ENCODE measurements at regions not wholly inside any gene's neighbourhood (a gene's known extent, or its start where the extent isn't known, plus 50 kb on each side); places are given as distances from the start of the nearest gene placed in this dataset.

- POLR2A ChIA-PET = no interaction called here
- CTCF ChIA-PET = no interaction called here
These were observed 275.7 kb downstream of the CSNK1G3 start for GRCh38 chr5:123787635-123788034.

GRCh38 chr5:123787136-123787535 lies 275.2 kb downstream of the CSNK1G3 start:
- POLR2A ChIA-PET = no interaction called here
- CTCF ChIA-PET = no interaction called here

GRCh38 chr5:123786411-123786810 lies 274.4 kb downstream of the CSNK1G3 start:
- CTCF ChIA-PET = no interaction called here
- POLR2A ChIA-PET = no interaction called here

GRCh38 chr5:123785162-123786071 lies 273.4 kb downstream of the CSNK1G3 start:
- POLR2A ChIA-PET = no interaction called here
- CTCF ChIA-PET = no interaction called here

- ChIA-PET CTCF (no interaction called here), POLR2A (no interaction called here)
These were observed 271.4 kb downstream of the CSNK1G3 start for GRCh38 chr5:123783421-123783820.

- CTCF ChIA-PET = no interaction called here
- POLR2A ChIA-PET = no interaction called here
These were observed 266.7 kb downstream of the CSNK1G3 start for GRCh38 chr5:123778641-123779040.

GRCh38 chr5:123776761-123777160 lies 264.8 kb downstream of the CSNK1G3 start:
- ChIA-PET POLR2A (no interaction called here), CTCF (no interaction called here)

GRCh38 chr5:123771715-123772114 lies 259.7 kb downstream of the CSNK1G3 start:
- POLR2A ChIA-PET = no interaction called here
- CTCF ChIA-PET = interaction anchor here (0.6 kb wide), 1 partner anchor 72 kb away, joined by 3 read pairs; no protein-coding TSS in a partner anchor

GRCh38 chr5:123763201-123763600 lies 251.2 kb downstream of the CSNK1G3 start:
- POLR2A ChIA-PET = no interaction called here
- CTCF ChIA-PET = no interaction called here

GRCh38 chr5:123756816-123757215 lies 244.8 kb downstream of the CSNK1G3 start:
- POLR2A ChIA-PET = no interaction called here
- CTCF ChIA-PET = no interaction called here

- ChIA-PET POLR2A (no interaction called here), CTCF (no interaction called here)
These were observed 244.3 kb downstream of the CSNK1G3 start for GRCh38 chr5:123756318-123756665.

- ChIA-PET CTCF (no interaction called here), POLR2A (no interaction called here)
These were observed 243.8 kb downstream of the CSNK1G3 start for GRCh38 chr5:123755653-123756317.

GRCh38 chr5:123754908-123755307 lies 242.9 kb downstream of the CSNK1G3 start:
- POLR2A ChIA-PET = no interaction called here
- CTCF ChIA-PET = no interaction called here

GRCh38 chr5:123753937-123754891 lies 242.2 kb downstream of the CSNK1G3 start:
- CTCF ChIA-PET = no interaction called here

GRCh38 chr5:123753180-123753936 lies 241.4 kb downstream of the CSNK1G3 start:
- ChIA-PET POLR2A (no interaction called here), CTCF (no interaction called here)

More at GRCh38 chr5:123753937-123754891, 242.2 kb downstream of the CSNK1G3 start:
- POLR2A ChIA-PET = no interaction called here

- POLR2A ChIA-PET = no interaction called here
- CTCF ChIA-PET = no interaction called here
These were observed 240.7 kb downstream of the CSNK1G3 start for GRCh38 chr5:123752552-123753179.

- ChIA-PET POLR2A (no interaction called here), CTCF (no interaction called here)
These were observed 239.7 kb downstream of the CSNK1G3 start for GRCh38 chr5:123751670-123752069.

GRCh38 chr5:123748239-123748638 lies 236.3 kb downstream of the CSNK1G3 start:
- POLR2A ChIA-PET = no interaction called here

GRCh38 chr5:123746683-123747360 lies 234.8 kb downstream of the CSNK1G3 start:
- CTCF ChIA-PET = no interaction called here

More at GRCh38 chr5:123748239-123748638, 236.3 kb downstream of the CSNK1G3 start:
- CTCF ChIA-PET = no interaction called here

More at GRCh38 chr5:123746683-123747360, 234.8 kb downstream of the CSNK1G3 start:
- POLR2A ChIA-PET = no interaction called here
